OCI-LY3 (cell line): ENCODE measurements at regions not wholly inside any gene's neighbourhood (a gene's known extent, or its start where the extent isn't known, plus 50 kb on each side); places are given as distances from the start of the nearest gene placed in this dataset.

ENCODE experiments used
- EZH2phosphoT487 ChIP-seq: fragments of 200-600 bp; shearing (Covaris generic); IDR thresholded peaks from 2 replicates; pipeline ENCODE4 v1.6.1; 2018; ENCODE audit warnings: antibody characterized with exemption, mixed run types, low read depth
- TF ChIP-seq, protein P1 (sequence below): fragments of 200-600, 300-600 bp; sonication (generic); IDR thresholded peaks from 2 replicates; pipeline ENCODE4 v1.5.1; 2014; ENCODE audit warnings: antibody characterized with exemption, low read length, low read depth

DNA sequence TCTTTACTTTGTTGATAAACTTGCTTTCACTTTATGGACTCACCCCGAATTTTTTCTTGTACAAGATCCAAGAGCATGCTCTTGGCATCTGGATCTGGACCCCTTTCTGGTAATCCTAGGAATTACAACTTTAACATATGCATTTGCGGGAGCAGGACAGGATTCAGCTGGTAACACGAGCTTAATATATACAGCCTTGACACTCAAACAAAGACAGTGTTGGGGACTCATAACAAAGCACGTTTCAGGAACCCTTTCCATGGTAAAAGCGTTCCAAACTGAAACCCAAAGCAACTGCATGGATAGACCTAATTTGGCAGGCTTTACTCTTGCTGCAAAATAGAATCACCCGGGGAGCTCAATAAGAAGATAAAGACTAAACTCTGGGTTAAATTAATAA, 349.7 kb upstream of the AMELY start:
- TF ChIP-seq EZH2phosphoT487, result no peak
- TF ChIP-seq, protein P1, sequence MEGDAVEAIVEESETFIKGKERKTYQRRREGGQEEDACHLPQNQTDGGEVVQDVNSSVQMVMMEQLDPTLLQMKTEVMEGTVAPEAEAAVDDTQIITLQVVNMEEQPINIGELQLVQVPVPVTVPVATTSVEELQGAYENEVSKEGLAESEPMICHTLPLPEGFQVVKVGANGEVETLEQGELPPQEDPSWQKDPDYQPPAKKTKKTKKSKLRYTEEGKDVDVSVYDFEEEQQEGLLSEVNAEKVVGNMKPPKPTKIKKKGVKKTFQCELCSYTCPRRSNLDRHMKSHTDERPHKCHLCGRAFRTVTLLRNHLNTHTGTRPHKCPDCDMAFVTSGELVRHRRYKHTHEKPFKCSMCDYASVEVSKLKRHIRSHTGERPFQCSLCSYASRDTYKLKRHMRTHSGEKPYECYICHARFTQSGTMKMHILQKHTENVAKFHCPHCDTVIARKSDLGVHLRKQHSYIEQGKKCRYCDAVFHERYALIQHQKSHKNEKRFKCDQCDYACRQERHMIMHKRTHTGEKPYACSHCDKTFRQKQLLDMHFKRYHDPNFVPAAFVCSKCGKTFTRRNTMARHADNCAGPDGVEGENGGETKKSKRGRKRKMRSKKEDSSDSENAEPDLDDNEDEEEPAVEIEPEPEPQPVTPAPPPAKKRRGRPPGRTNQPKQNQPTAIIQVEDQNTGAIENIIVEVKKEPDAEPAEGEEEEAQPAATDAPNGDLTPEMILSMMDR, result no peak
